Common myeloid progenitor, CD34-positive (primary cell): ENCODE measurements at regions not wholly inside any gene's neighbourhood (a gene's known extent, or its start where the extent isn't known, plus 50 kb on each side); places are given as distances from the start of the nearest gene placed in this dataset.

Experiments used
- CTCF ChIA-PET: fragments of 350-600 bp; sonication (Branson Sonifier 250); formaldehyde crosslinking; loops from one replicate; lab custom pipeline; 2021; ENCODE audit warnings: antibody characterized with exemption; lab: Charles Lee
- POLR2A ChIA-PET: fragments of 350-600 bp; sonication (Branson Sonifier 250); formaldehyde crosslinking; loops from one replicate; lab custom pipeline; 2021; ENCODE audit warnings: antibody characterized with exemption; lab: Charles Lee
- DNase-seq, 3 donors: peaks; one replicate each; pipeline versions ENCODE4 v3.0.0 to v3.0.0-alpha.2; 2013
- H3K27ac ChIP-seq, 2 experiments: 1 replicate in 1 of 2; 2 replicates in 1 of 2; pipeline ENCODE4 v1.7.0; 2013; ENCODE audit warnings: inconsistent platforms in 2 of 2, low read length in 2 of 2, mild to moderate bottlenecking in 2 of 2, low read depth in 1 of 2, moderate library complexity in 1 of 2; ENCODE audit not compliant: severe bottlenecking in 2 of 2, insufficient read depth in 1 of 2, poor library complexity in 1 of 2
- H3K27me3 ChIP-seq, 5 experiments: replicated peaks in 2 of 5; 1 replicate in 3 of 5; 2 replicates in 2 of 5; pipeline versions ENCODE4 v1.6.1 to v1.7.0; 2013; ENCODE audit warnings: low read length in 4 of 5, mild to moderate bottlenecking in 2 of 5, moderate library complexity in 2 of 5, inconsistent platforms in 1 of 5; ENCODE audit not compliant: insufficient read depth in 5 of 5, control insufficient read depth in 4 of 5
- H3K36me3 ChIP-seq, 4 experiments: 1 replicate in 2 of 4; 2 replicates in 2 of 4; pipeline versions ENCODE4 v1.6.1 to v1.7.0; 2013; ENCODE audit warnings: low read length in 3 of 4, control low read depth in 1 of 4, mild to moderate bottlenecking in 1 of 4; ENCODE audit not compliant: control insufficient read depth in 4 of 4, insufficient read depth in 4 of 4
- H3K4me1 ChIP-seq, 4 experiments: 1 replicate in 3 of 4; 2 replicates in 1 of 4; pipeline versions ENCODE4 v1.6.1 to v1.7.1; 2013; ENCODE audit warnings: low read length in 3 of 4, mild to moderate bottlenecking in 3 of 4, control low read depth in 1 of 4, inconsistent platforms in 1 of 4, moderate library complexity in 1 of 4; ENCODE audit not compliant: control insufficient read depth in 4 of 4, insufficient read depth in 4 of 4; ENCODE audit errors: control extremely low read depth in 1 of 4
- H3K4me3 ChIP-seq, 7 experiments: 1 replicate in 4 of 7; 2 replicates in 3 of 7; pipeline versions ENCODE4 v1.5.1 to v1.7.0; 2013; ENCODE audit warnings: mild to moderate bottlenecking in 7 of 7, low read length in 6 of 7, moderate library complexity in 6 of 7, inconsistent platforms in 2 of 7, low read depth in 2 of 7, control low read depth in 1 of 7; ENCODE audit not compliant: insufficient read depth in 4 of 7, control insufficient read depth in 1 of 7; ENCODE audit errors: extremely low read depth in 1 of 7
- H3K9me3 ChIP-seq, 5 experiments: 1 replicate in 4 of 5; 2 replicates in 1 of 5; pipeline versions ENCODE4 v1.6.1 to v1.7.1; 2013; ENCODE audit warnings: low read length in 4 of 5, mild to moderate bottlenecking in 2 of 5, inconsistent platforms in 1 of 5, low read depth in 1 of 5, moderate library complexity in 1 of 5; ENCODE audit not compliant: control insufficient read depth in 4 of 5, insufficient read depth in 2 of 5; ENCODE audit errors: control extremely low read depth in 1 of 5
- WGBS: methylation state at CpG from one replicate; pipeline ENCODE4 v1.1.5; 2013; ENCODE audit not compliant: insufficient coverage; 5-methylcytosine and 5-hydroxymethylcytosine counted together

DNA sequence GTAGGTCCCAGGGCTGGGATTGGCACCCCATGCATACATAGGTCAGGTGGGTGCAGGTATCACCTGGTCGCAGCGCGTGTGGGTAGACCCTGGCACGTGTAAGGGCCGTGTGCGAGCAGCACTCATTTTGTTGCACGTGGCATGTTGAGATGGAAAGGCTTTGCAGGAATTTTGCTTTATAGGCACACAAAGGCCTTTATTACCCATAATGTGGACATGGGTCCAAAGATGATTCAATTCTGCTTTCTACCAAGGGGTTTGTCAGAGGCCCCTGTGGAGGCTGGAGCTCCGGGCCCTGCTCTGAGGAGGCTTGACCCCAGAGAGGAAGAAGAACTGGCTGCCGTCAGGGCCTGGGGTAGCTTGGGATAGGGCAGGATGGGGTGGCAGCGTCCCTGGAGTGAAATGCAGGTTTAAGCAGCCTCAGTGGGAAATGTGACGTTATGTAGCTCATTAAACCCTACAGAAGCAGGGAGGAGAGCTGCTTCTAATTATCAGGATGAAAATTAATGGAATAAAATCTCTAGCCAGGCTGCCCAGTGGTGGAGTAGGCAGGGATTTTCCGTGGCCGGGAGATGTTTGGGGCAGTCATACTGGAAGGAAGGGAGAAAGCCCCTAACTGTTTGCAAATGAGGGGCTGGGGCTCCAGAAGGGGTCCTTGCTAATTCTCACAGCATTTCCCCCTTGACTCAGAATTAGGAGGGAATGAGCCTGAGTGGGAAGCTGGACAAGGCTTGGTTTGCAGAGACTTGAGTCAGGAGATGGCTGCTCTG lies 103.3 kb upstream of the PITX1 start:
- CTCF ChIA-PET, result no interaction called here
- POLR2A ChIA-PET, result no interaction called here
- no peaks in the 10 kb centered on the region for H3K9me3 ChIP-seq
- peaks cover 0 to 4% (median 0%) of the 10 kb centered on the region in 4 experiments for H3K4me1 ChIP-seq
- no peak overlapping the region for H3K27ac ChIP-seq
- DNase-seq, result no peak
- no peaks in the 10 kb centered on the region for H3K36me3 ChIP-seq
- 97% methylated on average over 13 of the region's 13 CpGs for WGBS
- H3K4me3 ChIP-seq, result no peak overlapping the region
- H3K27me3 ChIP-seq, result peaks cover 0 to 16% (median 0%) of the 10 kb centered on the region in 5 experiments

DNA sequence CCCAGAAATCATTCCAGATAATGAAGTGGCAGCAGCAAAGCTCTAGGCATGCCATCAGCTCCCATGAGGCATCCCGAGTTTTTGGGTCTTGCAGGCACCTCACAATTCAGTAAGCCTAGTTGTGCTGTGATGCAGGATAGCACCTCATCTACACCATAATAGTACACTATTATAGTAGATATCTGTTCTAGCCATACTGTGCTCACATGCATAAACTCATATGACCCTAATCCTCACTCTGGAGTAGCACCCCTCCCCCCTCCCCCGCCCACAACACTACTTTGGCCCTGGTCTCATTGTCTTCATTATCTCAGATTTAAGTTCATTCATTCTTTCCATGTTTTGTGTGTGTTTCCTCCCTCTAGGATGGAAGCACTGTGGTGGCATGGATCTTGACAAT lies 102.5 kb upstream of the PITX1 start:
- POLR2A ChIA-PET, result no interaction called here

GRCh38 chr5:135135530-135136226 lies 101.7 kb upstream of the PITX1 start:
- ChIA-PET CTCF (no interaction called here), POLR2A (no interaction called here)
- 90% methylated on average over 14 of the region's 14 CpGs for WGBS
- no peaks in the 10 kb centered on the region for H3K9me3 ChIP-seq
- DNase-seq, result peak; percentile 8 to 45 (median 15)
- no peak overlapping the region for H3K4me3 ChIP-seq
- H3K27ac ChIP-seq, result no peak overlapping the region
- H3K4me1 ChIP-seq, result peaks cover 0 to 4% (median 0%) of the 10 kb centered on the region in 4 experiments
- peaks cover 0 to 12% (median 0%) of the 10 kb centered on the region in 5 experiments for H3K27me3 ChIP-seq
- H3K36me3 ChIP-seq, result no peaks in the 10 kb centered on the region

More for the DNA sequence above, 102.5 kb upstream of the PITX1 start:
- H3K4me3 ChIP-seq, result no peak overlapping the region
- peaks cover 0 to 16% (median 0%) of the 10 kb centered on the region in 5 experiments for H3K27me3 ChIP-seq
- H3K9me3 ChIP-seq, result no peaks in the 10 kb centered on the region
- peaks cover 0 to 4% (median 0%) of the 10 kb centered on the region in 4 experiments for H3K4me1 ChIP-seq
- no peak overlapping the region for H3K27ac ChIP-seq
- no CpG with 5 or more reads among the region's 2 CpGs for WGBS
- CTCF ChIA-PET, result no interaction called here
- H3K36me3 ChIP-seq, result no peaks in the 10 kb centered on the region
- DNase-seq, result no peak

GRCh38 chr5:135134691-135135381 lies 100.8 kb upstream of the PITX1 start:
- H3K36me3 ChIP-seq, result no peaks in the 10 kb centered on the region
- ChIA-PET CTCF (no interaction called here), POLR2A (no interaction called here)
- DNase-seq, result no peak
- no peaks in the 10 kb centered on the region for H3K9me3 ChIP-seq
- 100% methylated on average over 6 of the region's 7 CpGs for WGBS
- no peak overlapping the region for H3K4me3 ChIP-seq
- no peak overlapping the region for H3K27ac ChIP-seq
- H3K27me3 ChIP-seq, result peaks cover 0 to 14% (median 0%) of the 10 kb centered on the region in 5 experiments
- peaks cover 0 to 4% (median 0%) of the 10 kb centered on the region in 4 experiments for H3K4me1 ChIP-seq

DNA sequence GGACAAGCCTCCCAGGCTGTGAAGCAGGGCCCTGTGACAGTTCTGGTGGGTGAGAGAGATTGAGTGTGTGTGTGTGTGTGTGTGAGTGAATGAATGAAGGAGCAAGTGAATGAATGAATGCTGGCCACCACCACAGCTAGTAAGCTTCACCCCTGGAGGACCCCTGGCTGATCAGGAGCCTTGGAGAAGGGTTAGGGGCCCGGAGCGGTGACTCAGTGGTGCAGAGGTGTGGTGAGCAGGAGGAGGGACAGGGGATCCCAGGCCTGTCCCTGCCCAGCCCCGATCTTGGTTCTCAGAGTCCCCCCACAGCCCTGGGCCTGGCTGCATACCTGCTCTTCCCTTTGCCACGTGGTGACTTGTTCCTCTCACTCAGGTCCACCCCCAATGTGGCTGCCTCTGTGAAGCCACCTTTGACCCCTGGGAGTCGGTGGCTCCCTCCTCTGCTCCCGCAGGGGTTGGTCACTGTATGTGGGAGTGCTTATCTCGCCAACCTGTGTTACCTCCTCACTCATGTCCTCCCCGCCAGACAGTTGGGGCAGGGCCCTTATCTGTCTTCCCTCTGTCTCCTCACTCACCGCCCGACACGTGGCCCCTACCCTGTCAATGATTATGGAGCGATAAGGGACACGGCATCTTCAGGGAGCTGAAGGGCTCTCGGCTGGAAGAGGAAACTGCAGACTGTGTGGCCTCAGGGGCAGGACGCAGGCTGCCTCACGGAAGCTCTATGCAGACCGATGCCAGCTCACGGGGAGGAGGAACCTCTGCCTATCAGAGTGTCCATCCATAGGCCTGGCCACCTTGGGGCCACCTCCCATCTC lies 99.9 kb upstream of the PITX1 start:
- POLR2A ChIA-PET, result no interaction called here
- Histone ChIP-seq H3K27me3 (peaks cover 0 to 13% (median 0%) of the 10 kb centered on the region in 5 experiments), H3K4me1 (peaks cover 0 to 4% (median 0%) of the 10 kb centered on the region in 4 experiments), H3K4me3 (no peak overlapping the region), H3K27ac (peak overlapping the region in 1 of 2 experiments; percentile 54), H3K9me3 (no peaks in the 10 kb centered on the region), H3K36me3 (no peaks in the 10 kb centered on the region)
- peak; percentile 11 to 62 (median 50) for DNase-seq
- CTCF ChIA-PET, result no interaction called here
- 59% methylated on average over 15 of the region's 18 CpGs for WGBS

- Histone ChIP-seq H3K4me1 (peaks cover 0 to 4% (median 0%) of the 10 kb centered on the region in 4 experiments), H3K27me3 (peaks cover 0 to 11% (median 0%) of the 10 kb centered on the region in 5 experiments), H3K9me3 (no peaks in the 10 kb centered on the region), H3K27ac (peak overlapping the region in 1 of 2 experiments; percentile 54), H3K36me3 (no peaks in the 10 kb centered on the region), H3K4me3 (no peak overlapping the region)
- 93% methylated on average over 8 of the region's 9 CpGs for WGBS
- ChIA-PET POLR2A (no interaction called here), CTCF (no interaction called here)
- no peak for DNase-seq
Measured at GRCh38 chr5:135133181-135133580, 99.2 kb upstream of the PITX1 start.
